Gastroesophageal sphincter (tissue), 4 donors: ENCODE measurements at regions not wholly inside any gene's neighbourhood (a gene's known extent, or its start where the extent isn't known, plus 50 kb on each side); places are given as distances from the start of the nearest gene placed in this dataset.

Source experiments
- ATAC-seq: fragments of 150-250 bp; one replicate; pipeline ENCODE4 v1.9.1; 2016; ENCODE audit warnings: mild to moderate bottlenecking, moderate library complexity
- H3K27ac ChIP-seq, 4 donors: fragments of 200-600 bp; sonication (generic) in 3 of 4; 1 replicate in 3 of 4; 2 replicates in 1 of 4; pipeline ENCODE4 v1.5.1; 2016 to 2019
- H3K27me3 ChIP-seq: fragments of 200-600 bp; sonication (generic); one replicate; pipeline ENCODE4 v1.5.1; 2019
- H3K36me3 ChIP-seq, 2 donors: fragments of 200-600 bp; sonication (generic); one replicate each; pipeline ENCODE4 v1.5.1; 2019; ENCODE audit warnings: control low read depth in 1 of 2
- H3K4me1 ChIP-seq, 3 donors: fragments of 200-600 bp; sonication (generic); 1 replicate in 2 of 3; 2 replicates in 1 of 3; pipeline ENCODE4 v1.5.1; 2016 to 2019; ENCODE audit warnings: control low read depth in 2 of 3
- H3K4me3 ChIP-seq, 2 donors: fragments of 200-600 bp; sonication (generic); one replicate each; pipeline ENCODE4 v1.5.1; 2019; ENCODE audit warnings: mild to moderate bottlenecking in 1 of 2, moderate library complexity in 1 of 2
- H3K9me3 ChIP-seq, 3 donors: fragments of 200-600 bp; sonication (generic); one replicate each; pipeline ENCODE4 v1.5.1; 2017 to 2019; ENCODE audit warnings: control low read depth in 2 of 3
- CTCF ChIP-seq, 4 experiments: fragments of 200-600 bp in 2 of 4; fragments of 450-650 bp in 2 of 4; sonication (generic) in 1 of 4; IDR thresholded peaks; one replicate each; pipeline ENCODE4 v1.5.1; 2017 to 2019; ENCODE audit warnings: antibody characterized with exemption in 4 of 4, mild to moderate bottlenecking in 2 of 4, moderate library complexity in 2 of 4
- EP300 ChIP-seq: sonication (generic); formaldehyde crosslinking; IDR thresholded peaks from one replicate; pipeline ENCODE4 v1.6.1; 2017; ENCODE audit warnings: antibody characterized with exemption, mild to moderate bottlenecking
- POLR2A ChIP-seq, 2 donors: fragments of 450-650 bp; IDR thresholded peaks; one replicate each; pipeline ENCODE4 v1.6.1; 2017; ENCODE audit warnings: antibody characterized with exemption in 2 of 2, mild to moderate bottlenecking in 2 of 2, moderate library complexity in 1 of 2
- POLR2AphosphoS5 ChIP-seq: sonication (generic); formaldehyde crosslinking; IDR thresholded peaks from one replicate; pipeline ENCODE4 v1.6.1; 2017; ENCODE audit warnings: antibody characterized with exemption
- WGBS, 2 donors: methylation state at CpG; one replicate each; pipeline ENCODE4 v1.1.5; 2018; ENCODE audit warnings: low coverage in 1 of 2; 5-methylcytosine and 5-hydroxymethylcytosine counted together

GRCh38 chr7:118602090-118602489, 377.6 kb downstream of the ANKRD7 start:
- ATAC-seq, result no peak
- TF ChIP-seq CTCF (IDR thresholded peaks at IDR 0.05), result no peak
- TF ChIP-seq POLR2A (IDR thresholded peaks at IDR 0.05), result no peak
- TF ChIP-seq POLR2AphosphoS5, result no peak
- no peak for TF ChIP-seq EP300
- Histone ChIP-seq H3K4me1 (no peaks in the 10 kb centered on the region), H3K27me3 (no peaks in the 10 kb centered on the region), H3K27ac (no peak overlapping the region), H3K9me3 (no peaks in the 10 kb centered on the region), H3K36me3 (no peaks in the 10 kb centered on the region), H3K4me3 (no peak overlapping the region)

- WGBS, 2 donors, result 60 to 73% methylated on average over 1 of the region's 1 CpG
- ATAC-seq, result no peak
- H3K27ac ChIP-seq, result no peak overlapping the region
Measured at GRCh38 chr7:118606602-118607001, 382.1 kb downstream of the ANKRD7 start.

GRCh38 chr7:118609207-118609606, 384.7 kb downstream of the ANKRD7 start:
- Histone ChIP-seq H3K9me3 (no peaks in the 10 kb centered on the region), H3K36me3 (no peaks in the 10 kb centered on the region), H3K27ac (no peak overlapping the region), H3K4me3 (no peak overlapping the region), H3K27me3 (no peaks in the 10 kb centered on the region), H3K4me1 (no peaks in the 10 kb centered on the region)
- TF ChIP-seq POLR2AphosphoS5 (no peak), EP300 (no peak), POLR2A (IDR thresholded peaks at IDR 0.05) (no peak), CTCF (IDR thresholded peaks at IDR 0.05) (no peak)
- WGBS, 2 donors, result no CpG with 5 or more reads among the region's 3 CpGs
- no peak for ATAC-seq

More at GRCh38 chr7:118606602-118607001, 382.1 kb downstream of the ANKRD7 start:
- Histone ChIP-seq H3K4me1 (no peaks in the 10 kb centered on the region), H3K36me3 (no peaks in the 10 kb centered on the region), H3K4me3 (no peak overlapping the region), H3K27me3 (no peaks in the 10 kb centered on the region), H3K9me3 (no peaks in the 10 kb centered on the region)
- TF ChIP-seq CTCF (IDR thresholded peaks at IDR 0.05) (no peak), POLR2AphosphoS5 (no peak), POLR2A (IDR thresholded peaks at IDR 0.05) (no peak), EP300 (no peak)

DNA sequence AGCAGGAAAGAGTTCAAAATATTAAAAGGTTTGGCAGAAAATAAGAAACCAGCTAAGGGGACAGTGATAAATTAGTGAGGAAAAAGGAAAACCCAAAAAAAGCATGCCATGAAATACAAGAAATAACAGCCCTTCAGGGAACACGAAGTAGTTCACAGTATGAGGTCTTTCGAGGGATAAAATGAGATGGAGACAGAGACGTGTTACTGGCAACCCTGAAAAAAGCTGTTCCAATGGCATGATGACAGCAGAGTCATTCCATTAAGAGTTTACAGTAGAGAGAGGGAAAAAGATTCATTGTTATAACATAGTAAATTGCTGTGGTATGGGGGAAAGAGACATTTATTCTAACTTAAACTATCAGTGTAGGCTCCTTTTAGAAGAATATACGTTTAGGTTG, 391.2 kb downstream of the ANKRD7 start:
- Histone ChIP-seq H3K27me3 (no peaks in the 10 kb centered on the region), H3K36me3 (no peaks in the 10 kb centered on the region), H3K9me3 (no peaks in the 10 kb centered on the region), H3K4me3 (no peak overlapping the region), H3K4me1 (no peaks in the 10 kb centered on the region), H3K27ac (no peak overlapping the region)
- TF ChIP-seq EP300, result no peak
- no peak for TF ChIP-seq POLR2A (IDR thresholded peaks at IDR 0.05)
- no peak for TF ChIP-seq CTCF (IDR thresholded peaks at IDR 0.05)
- TF ChIP-seq POLR2AphosphoS5, result no peak
- no peak for ATAC-seq
- WGBS, 2 donors, result 49 to 50% methylated on average over 4 of the region's 4 CpGs

GRCh38 chr7:118621810-118622360, 397.4 kb downstream of the ANKRD7 start:
- Histone ChIP-seq H3K4me3 (no peak overlapping the region), H3K9me3 (peaks cover 0 to 3% (median 0%) of the 10 kb centered on the region in 3 donors), H3K27ac (no peak overlapping the region), H3K27me3 (no peaks in the 10 kb centered on the region), H3K4me1 (no peaks in the 10 kb centered on the region), H3K36me3 (no peaks in the 10 kb centered on the region)
- TF ChIP-seq CTCF (IDR thresholded peaks at IDR 0.05), result no peak
- 71 to 90% methylated on average over 3 of the region's 3 CpGs for WGBS, 2 donors
- ATAC-seq, result no peak
